ENCODE measurements at regions not wholly inside any gene's neighbourhood (a gene's known extent, or its start where the extent isn't known, plus 50 kb on each side); places are given as distances from the start of the nearest gene placed in this dataset.

GRCh38 chr3:144142151-144142840, 170.7 kb downstream of the DIPK2A start:
- DNase-seq, result peak; percentile 3

- no peak for DNase-seq
These were observed 176.7 kb downstream of the DIPK2A start for GRCh38 chr3:144148356-144148755.

GRCh38 chr3:144151983-144152382, 180.4 kb downstream of the DIPK2A start:
- DNase-seq, result no peak

GRCh38 chr3:144160627-144161026, 189.0 kb downstream of the DIPK2A start:
- no peak for DNase-seq

GRCh38 chr3:144162042-144162441, 190.4 kb downstream of the DIPK2A start:
- no peak for DNase-seq

GRCh38 chr3:144164352-144164751, 192.7 kb downstream of the DIPK2A start:
- no peak for DNase-seq

- no peak for DNase-seq
These were observed 193.9 kb downstream of the DIPK2A start for GRCh38 chr3:144165482-144165881.

- DNase-seq, result no peak
These were observed 196.0 kb downstream of the DIPK2A start for GRCh38 chr3:144167634-144168033.

GRCh38 chr3:144173491-144173890, 201.9 kb downstream of the DIPK2A start:
- no peak for DNase-seq

GRCh38 chr3:144175644-144176425, 204.2 kb downstream of the DIPK2A start:
- DNase-seq, result no peak

- no peak for DNase-seq
These were observed 206.0 kb downstream of the DIPK2A start for GRCh38 chr3:144177649-144178048.

GRCh38 chr3:144178607-144179006, 207.0 kb downstream of the DIPK2A start:
- no peak for DNase-seq

GRCh38 chr3:144181062-144181461, 209.4 kb downstream of the DIPK2A start:
- no peak for DNase-seq

- DNase-seq, result no peak
These were observed 210.9 kb downstream of the DIPK2A start for GRCh38 chr3:144182501-144182900.

GRCh38 chr3:144185276-144185675, 213.7 kb downstream of the DIPK2A start:
- DNase-seq, result no peak

GRCh38 chr3:144187531-144188210, 216.0 kb downstream of the DIPK2A start:
- DNase-seq, result peak; percentile 13

GRCh38 chr3:144189044-144189443, 217.4 kb downstream of the DIPK2A start:
- DNase-seq, result no peak

GRCh38 chr3:144197116-144197515, 225.5 kb downstream of the DIPK2A start:
- no peak for DNase-seq

GRCh38 chr3:144197582-144197981, 226.0 kb downstream of the DIPK2A start:
- DNase-seq, result no peak

GRCh38 chr3:144200004-144200403, 228.4 kb downstream of the DIPK2A start:
- DNase-seq, result no peak

- no peak for DNase-seq
These were observed 228.8 kb downstream of the DIPK2A start for GRCh38 chr3:144200466-144200865.

GRCh38 chr3:144221761-144222160, 250.1 kb downstream of the DIPK2A start:
- no peak for DNase-seq

- no peak for DNase-seq
These were observed 257.7 kb downstream of the DIPK2A start for GRCh38 chr3:144229330-144229729.

All from skin of body (tissue), 1 donor.